Sigmoid colon (tissue), 4 donors: ENCODE measurements at regions not wholly inside any gene's neighbourhood (a gene's known extent, or its start where the extent isn't known, plus 50 kb on each side); places are given as distances from the start of the nearest gene placed in this dataset.

Experiments used
- EP300 ChIP-seq, 4 donors: sonication (generic); formaldehyde crosslinking; IDR thresholded peaks; one replicate each; pipeline ENCODE4 v1.6.1; 2017; ENCODE audit warnings: antibody characterized with exemption in 4 of 4
- TF ChIP-seq, protein P1 (sequence below), 4 experiments: fragments of 450-650 bp in 3 of 4; fragments of 200-600 bp in 1 of 4; IDR thresholded peaks; one replicate each; pipeline ENCODE4 v1.5.1; 2016 to 2019; ENCODE audit warnings: antibody characterized with exemption in 4 of 4, mild to moderate bottlenecking in 3 of 4, moderate library complexity in 2 of 4

DNA sequence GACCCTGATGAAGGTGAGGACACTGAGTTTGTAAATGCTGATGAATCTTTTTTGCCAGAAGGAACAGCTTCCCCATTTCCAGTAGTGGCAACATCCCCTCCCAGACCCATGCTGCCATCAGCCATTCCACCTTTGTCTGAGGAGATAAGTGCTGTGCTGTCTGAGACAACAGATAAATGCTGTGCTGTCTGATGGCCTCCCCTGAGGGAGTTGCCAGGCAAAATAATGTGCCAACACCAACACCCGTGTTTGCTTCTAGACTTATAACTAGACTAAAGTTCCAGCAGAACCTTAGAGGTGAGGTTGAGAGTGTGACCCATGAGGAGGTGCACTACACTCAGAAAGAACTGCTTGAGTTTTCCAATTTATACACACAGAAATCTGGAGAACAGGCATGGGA is 349.5 kb downstream of the C12orf75 start:
- TF ChIP-seq, protein P1, sequence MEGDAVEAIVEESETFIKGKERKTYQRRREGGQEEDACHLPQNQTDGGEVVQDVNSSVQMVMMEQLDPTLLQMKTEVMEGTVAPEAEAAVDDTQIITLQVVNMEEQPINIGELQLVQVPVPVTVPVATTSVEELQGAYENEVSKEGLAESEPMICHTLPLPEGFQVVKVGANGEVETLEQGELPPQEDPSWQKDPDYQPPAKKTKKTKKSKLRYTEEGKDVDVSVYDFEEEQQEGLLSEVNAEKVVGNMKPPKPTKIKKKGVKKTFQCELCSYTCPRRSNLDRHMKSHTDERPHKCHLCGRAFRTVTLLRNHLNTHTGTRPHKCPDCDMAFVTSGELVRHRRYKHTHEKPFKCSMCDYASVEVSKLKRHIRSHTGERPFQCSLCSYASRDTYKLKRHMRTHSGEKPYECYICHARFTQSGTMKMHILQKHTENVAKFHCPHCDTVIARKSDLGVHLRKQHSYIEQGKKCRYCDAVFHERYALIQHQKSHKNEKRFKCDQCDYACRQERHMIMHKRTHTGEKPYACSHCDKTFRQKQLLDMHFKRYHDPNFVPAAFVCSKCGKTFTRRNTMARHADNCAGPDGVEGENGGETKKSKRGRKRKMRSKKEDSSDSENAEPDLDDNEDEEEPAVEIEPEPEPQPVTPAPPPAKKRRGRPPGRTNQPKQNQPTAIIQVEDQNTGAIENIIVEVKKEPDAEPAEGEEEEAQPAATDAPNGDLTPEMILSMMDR (IDR thresholded peaks at IDR 0.05) = no peak
- no peak for TF ChIP-seq EP300 (IDR thresholded peaks at IDR 0.05)
